Left lung (tissue), 4 donors: ENCODE measurements at regions not wholly inside any gene's neighbourhood (a gene's known extent, or its start where the extent isn't known, plus 50 kb on each side); places are given as distances from the start of the nearest gene placed in this dataset.

Source experiments
- ATAC-seq: fragments of 200-7000 bp; cut with Tn5 transposase; one replicate; pipeline ENCODE4 v1.9.1; 2020; ENCODE audit warnings: moderate library complexity
- DNase-seq, 4 donors: peaks; one replicate each; pipeline ENCODE4 v3.0.0-alpha.2; 2013 to 2020
- H3K27ac ChIP-seq, 2 donors: fragments of 200-600 bp; sonication (generic) in 1 of 2; one replicate each; pipeline versions ENCODE4 v1.5.0 to v1.8.0; 2020 to 2021
- H3K27me3 ChIP-seq, 2 donors: fragments of 200-600 bp; sonication (generic) in 1 of 2; one replicate each; pipeline versions ENCODE4 v1.5.0 to v1.8.0; 2020 to 2021
- H3K36me3 ChIP-seq, 2 donors: fragments of 200-600 bp; sonication (generic) in 1 of 2; one replicate each; pipeline versions ENCODE4 v1.5.0 to v1.8.0; 2020 to 2021
- H3K4me1 ChIP-seq, 2 donors: fragments of 200-600 bp; one replicate each; pipeline ENCODE4 v1.8.0; 2021
- H3K4me3 ChIP-seq, 2 donors: fragments of 200-600 bp; sonication (generic) in 1 of 2; one replicate each; pipeline versions ENCODE4 v1.5.0 to v1.8.0; 2020 to 2021; ENCODE audit warnings: mild to moderate bottlenecking in 1 of 2
- H3K9me3 ChIP-seq, 2 donors: fragments of 200-600 bp; sonication (generic) in 1 of 2; one replicate each; pipeline versions ENCODE4 v1.5.0 to v1.8.0; 2020 to 2021
- intact Hi-C, 2 donors: fragments of 100-400 bp; cut with DNase I; formaldehyde crosslinking; loops; one replicate each; pipeline versions ENCODE4 v1.11.2 to v1.14.2; 2022
- TF ChIP-seq, protein P1 (sequence below), 2 donors: fragments of 200-600 bp; sonication (generic) in 1 of 2; IDR thresholded peaks; one replicate each; pipeline versions ENCODE4 v1.5.0 to v1.8.0; 2021; ENCODE audit warnings: antibody characterized with exemption in 2 of 2
- donor health status: DM: no; HTN: yes; CAD: no.
- donor health status: DM: no; HTN: no; CAD: no.

DNA sequence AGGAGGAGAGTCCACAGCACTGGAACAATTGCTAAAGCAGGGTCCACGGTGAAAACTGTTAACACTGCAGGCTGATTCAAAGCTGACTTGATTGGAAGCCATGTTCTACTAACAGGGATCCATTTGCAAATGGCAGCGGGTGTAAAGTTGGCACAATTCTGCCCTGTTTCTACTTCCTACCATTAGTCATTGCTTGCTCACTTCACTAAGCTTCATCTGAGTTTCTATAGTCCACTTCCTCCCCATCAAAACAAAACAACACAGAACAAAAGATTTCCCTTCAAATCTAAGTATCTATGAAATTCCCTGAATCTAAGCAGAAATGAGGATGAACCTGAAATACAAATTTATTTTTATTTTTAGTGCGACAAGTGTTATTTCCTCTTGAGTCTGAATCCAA is 187.4 kb upstream of the SOX11 start:
- ATAC-seq (no peak), DNase-seq (no peak)
- Histone ChIP-seq H3K36me3 (no peaks in the 10 kb centered on the region), H3K27me3 (no peaks in the 10 kb centered on the region), H3K27ac (no peak overlapping the region), H3K9me3 (peaks cover 0 to 3% of the 10 kb centered on the region in 2 donors), H3K4me3 (no peak overlapping the region), H3K4me1 (no peaks in the 10 kb centered on the region)
- intact Hi-C loops: no loop called here
- TF ChIP-seq, protein P1, sequence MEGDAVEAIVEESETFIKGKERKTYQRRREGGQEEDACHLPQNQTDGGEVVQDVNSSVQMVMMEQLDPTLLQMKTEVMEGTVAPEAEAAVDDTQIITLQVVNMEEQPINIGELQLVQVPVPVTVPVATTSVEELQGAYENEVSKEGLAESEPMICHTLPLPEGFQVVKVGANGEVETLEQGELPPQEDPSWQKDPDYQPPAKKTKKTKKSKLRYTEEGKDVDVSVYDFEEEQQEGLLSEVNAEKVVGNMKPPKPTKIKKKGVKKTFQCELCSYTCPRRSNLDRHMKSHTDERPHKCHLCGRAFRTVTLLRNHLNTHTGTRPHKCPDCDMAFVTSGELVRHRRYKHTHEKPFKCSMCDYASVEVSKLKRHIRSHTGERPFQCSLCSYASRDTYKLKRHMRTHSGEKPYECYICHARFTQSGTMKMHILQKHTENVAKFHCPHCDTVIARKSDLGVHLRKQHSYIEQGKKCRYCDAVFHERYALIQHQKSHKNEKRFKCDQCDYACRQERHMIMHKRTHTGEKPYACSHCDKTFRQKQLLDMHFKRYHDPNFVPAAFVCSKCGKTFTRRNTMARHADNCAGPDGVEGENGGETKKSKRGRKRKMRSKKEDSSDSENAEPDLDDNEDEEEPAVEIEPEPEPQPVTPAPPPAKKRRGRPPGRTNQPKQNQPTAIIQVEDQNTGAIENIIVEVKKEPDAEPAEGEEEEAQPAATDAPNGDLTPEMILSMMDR (IDR thresholded peaks at IDR 0.05): no peak

DNA sequence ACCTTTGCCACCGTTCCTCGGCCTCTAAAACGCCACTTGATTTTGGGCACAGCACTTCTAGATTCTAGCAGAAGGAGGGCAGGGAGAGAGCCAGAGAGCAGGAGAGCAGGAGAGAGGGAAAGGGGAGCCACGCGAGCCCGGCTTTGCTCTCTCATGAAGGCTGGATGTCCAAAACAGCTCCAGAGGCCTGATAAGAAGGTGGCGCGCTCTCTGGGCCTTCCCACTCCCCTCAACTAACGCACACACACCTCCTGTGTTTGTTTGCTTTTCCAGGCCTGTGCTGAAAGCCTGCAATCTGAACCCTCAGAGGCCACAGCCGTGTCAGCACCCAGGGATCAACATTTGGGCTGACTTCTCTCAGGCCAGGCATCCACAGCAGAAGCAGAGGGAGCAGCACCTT is 184.8 kb upstream of the SOX11 start:
- Histone ChIP-seq H3K27me3 (no peaks in the 10 kb centered on the region), H3K4me1 (no peaks in the 10 kb centered on the region), H3K36me3 (no peaks in the 10 kb centered on the region), H3K9me3 (no peaks in the 10 kb centered on the region), H3K4me3 (no peak overlapping the region), H3K27ac (no peak overlapping the region)
- intact Hi-C loops: no loop called here
- DNase-seq (no peak), ATAC-seq (no peak)
- TF ChIP-seq, protein P1 (IDR thresholded peaks at IDR 0.05): no peak

DNA sequence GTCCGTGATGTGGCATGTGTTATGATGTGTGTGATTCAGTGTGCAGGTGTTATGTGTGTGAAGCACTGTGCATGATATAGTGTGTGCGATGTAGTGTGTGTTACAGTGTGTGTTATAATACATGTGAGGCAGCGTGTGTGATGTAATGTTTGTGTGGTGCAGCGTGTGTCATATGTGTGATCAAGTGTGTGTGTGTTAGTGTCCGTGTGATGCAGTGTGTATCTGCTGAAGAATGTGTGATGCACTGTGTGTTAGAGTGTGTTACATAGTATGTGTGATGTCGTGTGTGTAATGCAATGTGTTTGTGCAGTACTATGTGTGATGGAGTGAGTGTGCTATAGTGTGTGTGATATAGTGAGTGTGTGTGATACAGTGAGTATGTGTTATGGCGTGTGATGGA is 182.8 kb upstream of the SOX11 start:
- Histone ChIP-seq H3K4me1 (no peaks in the 10 kb centered on the region), H3K9me3 (no peaks in the 10 kb centered on the region), H3K27me3 (no peaks in the 10 kb centered on the region), H3K4me3 (no peak overlapping the region), H3K27ac (no peak overlapping the region), H3K36me3 (no peaks in the 10 kb centered on the region)
- TF ChIP-seq, protein P1 (IDR thresholded peaks at IDR 0.05): no peak
- intact Hi-C loops: no loop called here
- ATAC-seq (no peak), DNase-seq (no peak)

GRCh38 chr2:5510082-5510481 is 182.1 kb upstream of the SOX11 start:
- intact Hi-C loops: no loop called here
- H3K36me3 ChIP-seq: no peaks in the 10 kb centered on the region
- no peaks in the 10 kb centered on the region for H3K9me3 ChIP-seq
- ATAC-seq: no peak
- no peak overlapping the region for H3K4me3 ChIP-seq
- H3K27me3 ChIP-seq: no peaks in the 10 kb centered on the region
- TF ChIP-seq, protein P1 (IDR thresholded peaks at IDR 0.05): no peak
- DNase-seq: no peak
- no peaks in the 10 kb centered on the region for H3K4me1 ChIP-seq
- no peak overlapping the region for H3K27ac ChIP-seq

GRCh38 chr2:5515693-5516092 is 176.5 kb upstream of the SOX11 start:
- Histone ChIP-seq H3K4me1 (no peaks in the 10 kb centered on the region), H3K27ac (no peak overlapping the region), H3K4me3 (no peak overlapping the region), H3K9me3 (no peaks in the 10 kb centered on the region), H3K27me3 (no peaks in the 10 kb centered on the region), H3K36me3 (no peaks in the 10 kb centered on the region)
- TF ChIP-seq, protein P1 (IDR thresholded peaks at IDR 0.05): no peak
- DNase-seq (no peak), ATAC-seq (no peak)
- intact Hi-C loops: no loop called here
